K562 (cell line): ENCODE measurements at regions not wholly inside any gene's neighbourhood (a gene's known extent, or its start where the extent isn't known, plus 50 kb on each side); places are given as distances from the start of the nearest gene placed in this dataset.

Source experiments
- ARID1B ChIP-seq: fragments of 450-650 bp; IDR thresholded peaks from 2 replicates; pipeline ENCODE4 v1.6.1; 2016; ENCODE audit warnings: antibody characterized with exemption, mild to moderate bottlenecking, inconsistent platforms
- EP400 ChIP-seq: fragments of 450-650 bp; IDR thresholded peaks from 2 replicates; pipeline ENCODE4 v1.6.1; 2017; ENCODE audit warnings: antibody characterized with exemption, mild to moderate bottlenecking, moderate library complexity
- PHF20 ChIP-seq: fragments of 450-650 bp; IDR thresholded peaks from 2 replicates; pipeline ENCODE4 v1.6.1; 2018; ENCODE audit not compliant: partially characterized antibody
- POLR2A ChIP-seq: fragments of 450-650 bp; conservative IDR thresholded peaks from 2 replicates; pipeline ENCODE4 v1.6.1; 2016
- TF ChIP-seq, protein P1 (sequence below): fragments of 450-650 bp; IDR thresholded peaks from 2 replicates; pipeline ENCODE4 v1.6.1; 2016; ENCODE audit warnings: mild to moderate bottlenecking, moderate library complexity

DNA sequence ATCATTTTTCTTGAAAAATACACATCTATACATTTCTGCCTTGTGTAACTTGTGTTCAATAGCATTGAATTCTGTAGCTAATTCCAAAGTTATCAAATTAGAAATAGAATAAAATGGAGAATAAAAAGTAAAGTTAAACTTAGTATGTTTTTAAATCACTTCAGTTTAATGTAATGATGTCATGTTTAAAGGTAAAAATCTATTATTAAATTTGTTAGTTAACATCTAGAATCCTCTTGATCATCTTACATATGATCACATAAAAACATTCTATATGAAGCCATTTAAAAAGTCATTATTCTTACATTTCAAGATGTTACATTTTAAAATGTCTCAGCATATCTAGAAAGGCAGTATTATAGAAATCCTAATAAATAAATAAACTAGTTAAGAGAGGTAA is 1163.2 kb downstream of the PLA2G4A start (continued):
- TF ChIP-seq, protein P1, sequence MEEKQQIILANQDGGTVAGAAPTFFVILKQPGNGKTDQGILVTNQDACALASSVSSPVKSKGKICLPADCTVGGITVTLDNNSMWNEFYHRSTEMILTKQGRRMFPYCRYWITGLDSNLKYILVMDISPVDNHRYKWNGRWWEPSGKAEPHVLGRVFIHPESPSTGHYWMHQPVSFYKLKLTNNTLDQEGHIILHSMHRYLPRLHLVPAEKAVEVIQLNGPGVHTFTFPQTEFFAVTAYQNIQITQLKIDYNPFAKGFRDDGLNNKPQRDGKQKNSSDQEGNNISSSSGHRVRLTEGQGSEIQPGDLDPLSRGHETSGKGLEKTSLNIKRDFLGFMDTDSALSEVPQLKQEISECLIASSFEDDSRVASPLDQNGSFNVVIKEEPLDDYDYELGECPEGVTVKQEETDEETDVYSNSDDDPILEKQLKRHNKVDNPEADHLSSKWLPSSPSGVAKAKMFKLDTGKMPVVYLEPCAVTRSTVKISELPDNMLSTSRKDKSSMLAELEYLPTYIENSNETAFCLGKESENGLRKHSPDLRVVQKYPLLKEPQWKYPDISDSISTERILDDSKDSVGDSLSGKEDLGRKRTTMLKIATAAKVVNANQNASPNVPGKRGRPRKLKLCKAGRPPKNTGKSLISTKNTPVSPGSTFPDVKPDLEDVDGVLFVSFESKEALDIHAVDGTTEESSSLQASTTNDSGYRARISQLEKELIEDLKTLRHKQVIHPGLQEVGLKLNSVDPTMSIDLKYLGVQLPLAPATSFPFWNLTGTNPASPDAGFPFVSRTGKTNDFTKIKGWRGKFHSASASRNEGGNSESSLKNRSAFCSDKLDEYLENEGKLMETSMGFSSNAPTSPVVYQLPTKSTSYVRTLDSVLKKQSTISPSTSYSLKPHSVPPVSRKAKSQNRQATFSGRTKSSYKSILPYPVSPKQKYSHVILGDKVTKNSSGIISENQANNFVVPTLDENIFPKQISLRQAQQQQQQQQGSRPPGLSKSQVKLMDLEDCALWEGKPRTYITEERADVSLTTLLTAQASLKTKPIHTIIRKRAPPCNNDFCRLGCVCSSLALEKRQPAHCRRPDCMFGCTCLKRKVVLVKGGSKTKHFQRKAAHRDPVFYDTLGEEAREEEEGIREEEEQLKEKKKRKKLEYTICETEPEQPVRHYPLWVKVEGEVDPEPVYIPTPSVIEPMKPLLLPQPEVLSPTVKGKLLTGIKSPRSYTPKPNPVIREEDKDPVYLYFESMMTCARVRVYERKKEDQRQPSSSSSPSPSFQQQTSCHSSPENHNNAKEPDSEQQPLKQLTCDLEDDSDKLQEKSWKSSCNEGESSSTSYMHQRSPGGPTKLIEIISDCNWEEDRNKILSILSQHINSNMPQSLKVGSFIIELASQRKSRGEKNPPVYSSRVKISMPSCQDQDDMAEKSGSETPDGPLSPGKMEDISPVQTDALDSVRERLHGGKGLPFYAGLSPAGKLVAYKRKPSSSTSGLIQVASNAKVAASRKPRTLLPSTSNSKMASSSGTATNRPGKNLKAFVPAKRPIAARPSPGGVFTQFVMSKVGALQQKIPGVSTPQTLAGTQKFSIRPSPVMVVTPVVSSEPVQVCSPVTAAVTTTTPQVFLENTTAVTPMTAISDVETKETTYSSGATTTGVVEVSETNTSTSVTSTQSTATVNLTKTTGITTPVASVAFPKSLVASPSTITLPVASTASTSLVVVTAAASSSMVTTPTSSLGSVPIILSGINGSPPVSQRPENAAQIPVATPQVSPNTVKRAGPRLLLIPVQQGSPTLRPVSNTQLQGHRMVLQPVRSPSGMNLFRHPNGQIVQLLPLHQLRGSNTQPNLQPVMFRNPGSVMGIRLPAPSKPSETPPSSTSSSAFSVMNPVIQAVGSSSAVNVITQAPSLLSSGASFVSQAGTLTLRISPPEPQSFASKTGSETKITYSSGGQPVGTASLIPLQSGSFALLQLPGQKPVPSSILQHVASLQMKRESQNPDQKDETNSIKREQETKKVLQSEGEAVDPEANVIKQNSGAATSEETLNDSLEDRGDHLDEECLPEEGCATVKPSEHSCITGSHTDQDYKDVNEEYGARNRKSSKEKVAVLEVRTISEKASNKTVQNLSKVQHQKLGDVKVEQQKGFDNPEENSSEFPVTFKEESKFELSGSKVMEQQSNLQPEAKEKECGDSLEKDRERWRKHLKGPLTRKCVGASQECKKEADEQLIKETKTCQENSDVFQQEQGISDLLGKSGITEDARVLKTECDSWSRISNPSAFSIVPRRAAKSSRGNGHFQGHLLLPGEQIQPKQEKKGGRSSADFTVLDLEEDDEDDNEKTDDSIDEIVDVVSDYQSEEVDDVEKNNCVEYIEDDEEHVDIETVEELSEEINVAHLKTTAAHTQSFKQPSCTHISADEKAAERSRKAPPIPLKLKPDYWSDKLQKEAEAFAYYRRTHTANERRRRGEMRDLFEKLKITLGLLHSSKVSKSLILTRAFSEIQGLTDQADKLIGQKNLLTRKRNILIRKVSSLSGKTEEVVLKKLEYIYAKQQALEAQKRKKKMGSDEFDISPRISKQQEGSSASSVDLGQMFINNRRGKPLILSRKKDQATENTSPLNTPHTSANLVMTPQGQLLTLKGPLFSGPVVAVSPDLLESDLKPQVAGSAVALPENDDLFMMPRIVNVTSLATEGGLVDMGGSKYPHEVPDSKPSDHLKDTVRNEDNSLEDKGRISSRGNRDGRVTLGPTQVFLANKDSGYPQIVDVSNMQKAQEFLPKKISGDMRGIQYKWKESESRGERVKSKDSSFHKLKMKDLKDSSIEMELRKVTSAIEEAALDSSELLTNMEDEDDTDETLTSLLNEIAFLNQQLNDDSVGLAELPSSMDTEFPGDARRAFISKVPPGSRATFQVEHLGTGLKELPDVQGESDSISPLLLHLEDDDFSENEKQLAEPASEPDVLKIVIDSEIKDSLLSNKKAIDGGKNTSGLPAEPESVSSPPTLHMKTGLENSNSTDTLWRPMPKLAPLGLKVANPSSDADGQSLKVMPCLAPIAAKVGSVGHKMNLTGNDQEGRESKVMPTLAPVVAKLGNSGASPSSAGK, result no peak
- no peak for TF ChIP-seq POLR2A
- TF ChIP-seq PHF20, result no peak
- TF ChIP-seq EP400, result no peak
- TF ChIP-seq ARID1B, result no peak
